Thyroid gland (tissue), 4 donors: ENCODE measurements at regions not wholly inside any gene's neighbourhood (a gene's known extent, or its start where the extent isn't known, plus 50 kb on each side); places are given as distances from the start of the nearest gene placed in this dataset.

Experiments used
- POLR2A ChIP-seq, 2 donors: fragments of 450-650 bp; IDR thresholded peaks; one replicate each; pipeline ENCODE4 v1.6.1; 2017; ENCODE audit warnings: antibody characterized with exemption in 2 of 2, mild to moderate bottlenecking in 2 of 2, moderate library complexity in 1 of 2
- TF ChIP-seq, protein P1 (sequence below), 6 experiments: fragments of 200-600 bp in 3 of 6; fragments of 450-650 bp in 3 of 6; sonication (generic) in 3 of 6; IDR thresholded peaks; one replicate each; pipeline ENCODE4 v1.5.1; 2016 to 2019; ENCODE audit warnings: antibody characterized with exemption in 6 of 6, mild to moderate bottlenecking in 2 of 6, inconsistent platforms in 1 of 6, moderate library complexity in 1 of 6

DNA sequence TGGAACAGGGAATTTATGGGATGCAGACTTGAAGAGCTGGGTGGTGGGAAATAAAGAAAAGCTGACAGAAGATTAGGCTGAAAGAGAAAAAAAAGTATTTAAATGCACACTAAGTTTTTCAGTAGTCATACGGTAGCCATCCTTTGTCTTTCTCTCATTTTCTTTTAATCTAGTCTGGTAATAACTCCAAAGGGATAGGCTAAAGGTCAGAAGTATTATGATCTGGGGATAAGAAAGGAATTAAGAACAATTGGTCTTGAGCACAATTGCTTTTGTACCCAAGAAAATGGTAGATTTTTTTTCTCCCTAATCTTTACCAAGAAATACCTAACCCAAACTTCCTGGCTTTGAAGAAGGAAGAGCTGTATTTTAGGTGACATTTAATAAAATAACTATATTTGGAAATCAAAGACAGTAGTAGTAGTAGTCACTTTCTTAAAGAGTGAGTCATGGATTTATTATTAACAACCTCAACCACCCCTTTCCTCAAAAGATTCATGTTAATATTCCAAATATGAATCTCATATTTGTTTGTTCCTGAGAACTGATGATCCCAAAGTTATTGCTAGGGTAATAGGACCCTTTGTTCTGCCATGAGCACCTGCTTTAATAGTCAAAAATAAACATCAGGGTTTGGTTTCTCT lies 120.2 kb upstream of the ODAD2 start:
- TF ChIP-seq, protein P1, sequence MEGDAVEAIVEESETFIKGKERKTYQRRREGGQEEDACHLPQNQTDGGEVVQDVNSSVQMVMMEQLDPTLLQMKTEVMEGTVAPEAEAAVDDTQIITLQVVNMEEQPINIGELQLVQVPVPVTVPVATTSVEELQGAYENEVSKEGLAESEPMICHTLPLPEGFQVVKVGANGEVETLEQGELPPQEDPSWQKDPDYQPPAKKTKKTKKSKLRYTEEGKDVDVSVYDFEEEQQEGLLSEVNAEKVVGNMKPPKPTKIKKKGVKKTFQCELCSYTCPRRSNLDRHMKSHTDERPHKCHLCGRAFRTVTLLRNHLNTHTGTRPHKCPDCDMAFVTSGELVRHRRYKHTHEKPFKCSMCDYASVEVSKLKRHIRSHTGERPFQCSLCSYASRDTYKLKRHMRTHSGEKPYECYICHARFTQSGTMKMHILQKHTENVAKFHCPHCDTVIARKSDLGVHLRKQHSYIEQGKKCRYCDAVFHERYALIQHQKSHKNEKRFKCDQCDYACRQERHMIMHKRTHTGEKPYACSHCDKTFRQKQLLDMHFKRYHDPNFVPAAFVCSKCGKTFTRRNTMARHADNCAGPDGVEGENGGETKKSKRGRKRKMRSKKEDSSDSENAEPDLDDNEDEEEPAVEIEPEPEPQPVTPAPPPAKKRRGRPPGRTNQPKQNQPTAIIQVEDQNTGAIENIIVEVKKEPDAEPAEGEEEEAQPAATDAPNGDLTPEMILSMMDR (IDR thresholded peaks at IDR 0.05) = no peak
- no peak for TF ChIP-seq POLR2A (IDR thresholded peaks at IDR 0.05)
